HG03342 (cell line): ENCODE measurements at regions not wholly inside any gene's neighbourhood (a gene's known extent, or its start where the extent isn't known, plus 50 kb on each side); places are given as distances from the start of the nearest gene placed in this dataset.

Experiments
- ATAC-seq: cut with Tn5 transposase; IDR thresholded peaks from one replicate; pipeline ENCODE4 v1.9.1; 2021; ENCODE audit warnings: mild to moderate bottlenecking, moderate library complexity; ENCODE audit not compliant: unreplicated experiment

DNA sequence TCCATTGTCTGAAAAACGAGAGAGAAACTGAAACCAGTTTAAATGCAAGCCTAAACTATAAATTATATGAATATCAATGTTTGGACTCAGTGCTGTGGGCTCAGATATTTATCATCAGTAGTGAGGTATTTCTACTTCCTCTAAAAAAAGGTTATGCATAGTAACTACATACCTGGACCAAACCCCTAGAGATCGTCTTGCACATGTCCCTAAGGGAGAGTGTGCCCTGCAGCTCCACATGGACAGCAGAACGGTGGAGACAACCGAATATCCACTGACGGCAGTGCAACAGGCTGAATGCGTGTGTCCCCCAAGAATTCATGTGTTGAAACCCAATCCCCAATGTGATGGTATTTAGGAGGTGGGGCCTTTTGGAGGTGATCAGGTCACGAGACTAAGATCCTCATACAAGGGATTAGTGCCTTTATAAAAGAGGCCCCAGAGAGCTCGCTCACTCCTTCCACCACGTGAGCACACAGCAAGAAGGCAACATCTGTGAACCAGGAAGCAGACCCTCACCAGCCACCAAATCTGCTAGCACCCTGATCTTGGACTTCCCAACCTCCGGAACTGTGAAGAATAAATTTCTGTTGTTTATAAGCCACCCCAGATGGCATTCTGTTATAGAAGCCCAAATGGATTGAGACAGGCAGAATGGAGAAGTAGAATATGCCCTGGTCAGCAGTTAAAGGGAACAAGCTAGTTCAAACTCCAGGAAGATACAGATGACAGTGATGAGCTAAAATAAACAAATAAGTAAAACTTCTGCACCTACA lies 208.4 kb downstream of the ANAPC1 start:
- no peak for ATAC-seq

DNA sequence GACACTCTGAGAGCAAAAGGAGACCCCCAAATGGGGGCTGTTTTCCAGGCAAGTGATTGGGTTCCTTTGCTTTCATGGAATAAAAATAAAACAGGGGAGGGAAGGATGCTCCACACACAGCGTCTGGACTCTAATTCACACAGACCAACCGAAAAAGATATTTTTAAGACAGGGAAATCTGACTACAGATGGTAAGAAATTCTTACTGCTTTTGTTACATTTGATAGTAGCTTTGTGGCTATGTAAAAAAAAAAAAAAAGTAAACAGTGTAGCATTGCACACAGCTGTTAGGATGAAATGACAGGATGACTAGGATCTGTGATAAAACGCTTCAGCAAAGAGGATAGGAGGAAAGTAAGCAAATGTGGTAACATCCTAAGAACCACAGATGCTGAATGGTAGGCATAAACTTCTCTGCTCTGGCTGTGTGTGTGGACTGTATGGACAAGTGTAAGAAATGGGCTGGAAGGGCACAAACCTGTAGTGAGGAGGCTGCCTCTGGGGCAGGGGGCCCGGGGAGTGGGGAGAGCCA lies 207.6 kb downstream of the ANAPC1 start:
- ATAC-seq, result no peak

DNA sequence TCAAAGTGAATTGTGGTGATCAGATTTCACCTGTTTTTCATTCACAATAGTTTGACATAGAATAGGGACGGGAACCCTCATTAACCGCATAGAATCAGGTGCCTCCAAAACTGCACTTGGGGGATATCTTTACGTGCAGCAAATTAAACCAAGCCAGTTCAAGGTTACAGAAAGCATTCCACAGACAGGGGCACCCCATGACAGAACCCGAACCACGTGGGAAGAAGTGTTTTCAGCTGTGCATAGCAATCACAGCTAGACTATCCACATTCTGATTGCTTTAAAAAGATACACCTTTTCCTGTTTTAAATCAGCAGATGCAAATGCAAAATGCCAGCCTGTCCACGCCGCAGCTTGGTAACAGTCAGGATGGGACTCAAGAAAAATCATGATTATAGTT lies 205.8 kb downstream of the ANAPC1 start:
- ATAC-seq, result no peak

DNA sequence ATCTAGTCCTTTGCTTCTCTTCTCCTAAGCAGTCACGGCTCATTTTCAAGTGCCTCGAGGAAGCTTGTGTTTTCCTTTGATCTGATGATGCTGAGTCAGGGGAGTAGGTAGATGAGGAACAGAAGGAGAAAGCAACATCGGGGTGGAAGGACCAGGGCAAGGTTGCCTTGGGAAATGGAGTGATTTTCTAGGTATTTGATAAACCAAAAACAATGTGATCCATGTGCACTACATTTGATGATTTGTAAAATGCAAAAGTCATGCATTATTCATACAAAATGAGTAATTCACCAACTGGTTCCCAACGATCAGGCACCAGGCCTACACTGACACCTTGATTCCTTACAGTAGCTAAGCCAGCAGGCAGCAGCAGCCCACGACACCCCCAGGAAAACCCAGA lies 205.3 kb downstream of the ANAPC1 start:
- ATAC-seq, result no peak

DNA sequence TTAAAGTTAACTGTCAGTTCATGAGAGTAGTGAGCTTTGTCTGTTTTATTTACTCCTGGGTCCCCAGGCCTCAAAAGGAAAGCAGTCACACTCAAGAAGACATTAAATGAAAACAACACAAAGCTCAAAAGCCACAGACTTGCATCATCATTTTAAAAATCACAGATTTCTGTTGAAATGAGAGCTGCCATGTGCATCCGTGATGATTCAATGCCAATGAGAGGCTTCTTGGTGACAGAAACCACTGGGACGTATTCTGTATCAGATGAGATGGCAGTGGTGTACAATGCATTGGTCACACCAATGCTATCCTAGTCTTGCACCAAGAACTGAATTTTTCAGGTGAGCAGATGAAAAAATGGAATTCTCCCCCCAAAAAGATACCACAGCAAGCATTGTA lies 204.8 kb downstream of the ANAPC1 start:
- ATAC-seq, result no peak

DNA sequence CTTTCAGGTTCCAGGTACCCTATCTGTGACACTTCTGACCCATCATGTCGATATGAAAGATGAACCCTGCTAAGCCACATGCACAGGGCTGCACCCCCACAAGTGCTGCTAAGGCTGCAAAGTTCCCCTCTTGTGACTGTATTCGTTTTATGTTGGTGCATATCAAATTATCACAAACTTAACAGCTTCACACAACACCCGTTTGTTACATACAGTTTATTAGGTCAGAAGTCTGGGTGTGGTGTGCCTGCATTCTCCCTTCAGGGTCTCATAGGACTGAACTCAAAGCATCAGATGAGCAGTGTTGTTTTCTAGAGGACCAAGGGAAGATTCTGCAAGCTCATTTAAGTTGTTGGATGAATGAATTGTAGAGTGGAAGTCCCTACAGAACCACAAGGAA lies 199.4 kb downstream of the ANAPC1 start:
- no peak for ATAC-seq

DNA sequence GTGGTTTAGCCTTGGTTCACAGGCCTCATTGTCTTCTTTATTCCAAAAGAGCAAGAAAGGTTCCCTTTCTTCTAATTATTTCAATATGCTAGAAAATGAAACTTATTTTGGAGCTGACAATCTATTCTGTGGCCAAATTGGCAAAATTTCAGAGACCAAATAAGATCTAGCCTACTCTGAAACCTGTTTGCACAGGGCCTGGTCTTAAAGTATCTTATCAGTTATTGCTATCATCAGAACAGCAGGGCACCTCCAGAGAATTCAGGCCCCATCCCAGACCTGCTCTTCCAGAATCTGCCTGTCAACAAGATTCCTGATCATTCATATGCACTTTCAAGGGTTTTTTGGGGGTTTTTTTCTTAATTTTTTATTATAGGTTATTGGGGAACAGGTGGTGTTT lies 198.7 kb downstream of the ANAPC1 start:
- ATAC-seq, result no peak

DNA sequence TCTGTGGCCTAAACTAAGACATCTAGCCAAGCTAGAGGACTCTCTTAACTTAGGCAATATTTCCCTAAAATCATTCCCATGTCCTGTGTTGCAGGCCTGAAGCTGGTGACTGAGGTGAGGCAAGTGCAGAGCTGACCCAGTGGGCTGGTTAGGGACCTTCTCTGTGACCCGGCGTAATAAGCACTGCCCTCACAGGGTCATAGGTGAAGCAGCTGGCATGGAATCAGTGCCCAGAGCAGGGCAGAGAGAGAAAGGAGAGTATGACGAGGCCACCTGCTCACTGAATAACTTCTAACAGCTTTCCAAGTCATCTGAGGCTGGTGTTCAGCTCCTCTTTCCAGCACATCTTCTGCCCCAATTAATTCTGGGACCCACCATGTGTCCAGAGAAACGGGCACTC lies 197.0 kb downstream of the ANAPC1 start:
- no peak for ATAC-seq

DNA sequence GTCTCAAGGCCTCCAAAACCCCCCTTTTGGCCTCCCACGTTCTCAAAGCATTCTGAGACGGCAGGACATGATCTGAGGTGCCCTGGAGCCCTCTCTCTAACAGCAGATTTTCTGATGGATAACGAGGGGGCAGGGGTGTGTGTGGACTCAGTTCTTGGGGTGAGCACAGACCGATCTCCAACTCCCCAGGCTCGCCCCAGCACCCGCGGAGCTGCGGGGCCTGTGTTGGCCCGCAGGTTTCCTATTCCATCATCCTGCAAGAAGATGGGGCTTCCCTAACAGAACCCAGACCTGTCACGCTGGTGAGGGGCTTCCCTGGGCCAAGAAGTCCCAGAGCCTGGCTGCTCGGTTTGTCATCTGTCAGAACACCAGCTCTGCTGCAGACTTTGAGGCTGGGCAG lies 196.1 kb downstream of the ANAPC1 start:
- ATAC-seq, result no peak

DNA sequence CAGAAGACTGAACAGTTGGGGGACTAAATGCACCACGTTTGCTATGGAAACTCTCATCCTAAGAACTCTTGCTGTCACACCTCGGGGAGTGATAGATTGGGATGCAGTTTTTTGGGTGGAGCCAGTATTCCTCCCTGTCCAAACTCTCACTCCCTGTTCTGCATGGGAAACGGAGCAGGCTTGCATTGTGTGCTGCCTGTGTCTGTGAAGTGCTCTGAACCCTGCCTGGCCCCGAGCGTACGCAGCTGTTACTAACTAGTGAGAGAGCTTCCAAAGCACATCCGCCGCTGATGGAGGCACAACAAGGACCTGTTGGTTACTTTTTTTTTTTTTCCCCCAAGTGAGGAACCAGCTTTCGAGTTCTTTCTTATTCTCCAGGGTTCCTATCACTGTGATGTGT lies 195.5 kb downstream of the ANAPC1 start:
- ATAC-seq, result no peak

DNA sequence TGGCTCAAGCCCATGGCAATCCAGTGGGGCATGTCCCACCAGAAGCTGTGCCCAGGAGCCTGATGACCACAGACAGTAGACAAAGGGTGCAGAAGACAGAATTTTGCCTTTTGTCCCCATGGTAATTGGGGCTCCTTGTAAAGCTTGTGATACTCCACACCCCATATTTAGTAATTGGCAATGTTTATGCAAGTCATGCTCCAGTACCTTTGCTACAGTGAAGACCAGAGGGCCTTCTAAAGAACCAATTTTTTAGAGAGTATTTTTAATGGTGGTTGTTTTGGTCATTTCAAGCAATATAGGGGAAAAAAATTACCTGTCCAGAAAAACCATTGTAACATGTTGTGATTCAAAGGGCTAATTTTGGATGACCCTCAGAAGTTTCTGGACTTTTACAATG lies 194.8 kb downstream of the ANAPC1 start:
- ATAC-seq, result no peak

DNA sequence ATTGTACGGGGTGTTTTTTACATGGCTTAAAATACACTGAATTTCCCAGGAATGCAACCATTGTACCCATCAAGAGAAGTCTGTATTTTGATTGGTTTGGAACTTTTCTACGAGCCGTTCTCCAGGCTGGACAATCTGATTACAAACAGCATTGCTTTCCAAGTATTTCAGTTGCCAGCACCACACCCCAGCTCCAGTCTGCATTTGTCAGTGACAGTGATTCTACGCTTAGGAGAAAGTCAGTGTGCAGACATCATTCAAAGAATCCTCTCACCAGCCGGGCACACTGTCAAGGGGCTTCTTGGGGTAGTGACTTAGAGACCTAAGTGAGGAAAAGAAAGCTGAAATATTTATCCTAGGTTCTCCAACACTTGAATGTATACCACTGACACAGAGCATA lies 194.1 kb downstream of the ANAPC1 start:
- ATAC-seq, result no peak

DNA sequence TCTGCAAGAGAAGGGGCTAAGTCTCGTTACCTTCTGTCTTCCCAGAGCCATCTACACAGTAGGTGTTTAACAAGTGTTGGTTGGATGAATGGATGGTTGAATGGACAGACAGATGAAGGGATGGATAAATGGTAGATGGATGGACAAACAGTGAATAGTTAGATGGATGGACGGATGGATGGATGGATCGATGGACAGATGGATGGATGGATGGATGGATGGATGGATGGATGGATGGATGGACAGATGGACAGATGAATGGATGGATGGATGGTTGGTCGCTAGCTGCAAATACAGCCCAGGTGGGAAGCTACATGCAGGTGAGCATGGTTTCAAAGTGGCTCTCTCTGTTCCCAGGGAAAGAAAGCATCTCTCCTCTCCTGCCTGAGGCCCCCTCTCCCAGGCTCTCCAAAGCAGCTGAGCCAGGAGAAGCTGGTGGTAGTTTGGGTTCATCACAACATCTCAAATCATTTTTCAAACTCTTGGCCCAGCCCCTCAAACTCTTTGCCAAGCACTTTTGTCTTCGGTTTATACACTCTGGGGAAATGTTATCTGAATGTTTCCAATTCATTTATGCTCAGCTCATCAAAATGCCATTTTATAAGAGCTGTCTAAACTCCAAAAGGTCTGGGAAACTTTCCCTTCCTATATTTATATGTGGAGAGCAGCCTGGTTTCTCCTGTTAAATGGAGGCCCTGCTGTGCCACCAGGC lies 192.7 kb downstream of the ANAPC1 start:
- ATAC-seq, result no peak

DNA sequence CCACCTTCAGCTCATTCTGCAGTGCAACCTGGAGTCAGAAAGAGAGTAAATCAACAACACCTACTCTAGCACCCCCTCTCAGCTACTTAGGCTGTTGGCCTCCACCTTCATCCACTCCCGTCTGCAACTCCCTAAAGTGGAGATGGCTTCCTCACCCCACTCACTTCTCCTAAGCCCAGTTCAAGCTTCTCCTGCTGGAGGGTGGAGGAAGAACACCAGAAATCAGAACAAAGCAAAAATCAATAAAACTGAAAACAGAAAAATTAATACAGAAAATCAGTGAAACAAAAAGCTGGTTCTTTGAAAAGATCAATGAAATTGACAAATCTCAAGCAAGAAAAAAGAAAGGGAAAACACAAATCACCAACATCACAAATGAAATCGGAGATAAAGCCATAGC lies 191.7 kb downstream of the ANAPC1 start:
- ATAC-seq, result no peak

DNA sequence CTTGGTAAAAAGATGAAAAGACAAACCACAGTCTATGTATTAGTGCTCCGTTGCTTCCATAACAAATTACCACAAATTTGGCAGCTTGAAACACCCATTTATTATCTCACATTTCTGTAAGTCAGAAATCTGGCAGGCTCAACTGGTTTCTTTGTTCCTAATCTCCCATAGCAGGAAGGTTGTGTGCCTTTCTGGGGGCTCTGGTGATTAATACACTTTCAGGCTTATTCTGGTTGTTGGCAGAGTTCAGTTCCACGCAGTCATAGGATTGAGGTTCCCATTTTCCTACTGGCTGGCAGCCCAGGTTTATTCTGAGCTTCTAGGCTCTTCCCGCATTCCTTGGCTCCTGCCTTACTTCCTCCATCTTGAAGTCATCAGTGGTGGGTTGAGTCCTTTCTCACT lies 189.3 kb downstream of the ANAPC1 start:
- ATAC-seq, result no peak

DNA sequence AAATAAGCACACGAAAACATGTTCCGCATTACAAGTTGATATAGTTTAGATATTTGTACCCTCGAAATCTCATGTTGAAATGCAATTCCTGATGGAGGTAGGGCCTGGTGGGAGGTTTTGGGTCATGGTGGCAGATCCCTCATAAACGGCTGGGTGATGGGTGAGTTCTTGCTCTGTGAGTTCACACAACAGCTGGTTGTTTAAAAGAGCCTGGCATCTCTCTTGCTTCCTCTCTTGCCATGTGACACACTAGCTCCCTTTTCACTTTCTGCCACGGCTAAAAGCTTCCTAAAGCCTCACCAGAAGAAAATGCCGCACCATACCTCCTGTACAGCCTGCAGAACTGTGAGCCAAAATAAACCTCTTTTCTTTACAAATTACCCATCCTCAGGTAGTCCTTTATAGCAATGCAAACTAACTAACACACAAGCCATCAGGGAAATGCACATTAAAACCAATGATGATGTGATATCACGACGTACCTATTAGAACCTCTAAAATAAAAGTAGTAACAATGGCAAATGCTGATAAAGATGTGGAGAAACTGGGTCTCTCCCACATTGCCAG lies 188.5 kb downstream of the ANAPC1 start:
- ATAC-seq, result no peak

DNA sequence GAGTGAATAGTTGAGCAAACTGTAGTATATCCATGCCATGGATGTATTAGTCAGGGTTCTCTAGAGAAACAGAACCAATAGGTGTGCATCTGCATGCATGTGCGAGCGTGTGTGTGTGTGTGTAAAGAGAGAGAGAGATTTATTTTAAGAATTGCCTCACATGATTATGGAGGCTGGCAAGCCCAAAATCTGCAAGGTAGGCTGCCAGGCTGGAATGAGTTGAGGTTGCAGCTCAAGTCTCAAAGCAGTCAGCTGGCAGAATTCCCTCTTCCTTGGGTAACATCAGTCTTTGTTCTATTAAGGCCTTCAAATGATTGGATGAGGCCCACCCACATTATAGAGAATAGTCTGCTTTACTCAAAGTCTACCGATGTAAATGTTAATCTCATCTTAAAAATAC lies 187.8 kb downstream of the ANAPC1 start:
- no peak for ATAC-seq

DNA sequence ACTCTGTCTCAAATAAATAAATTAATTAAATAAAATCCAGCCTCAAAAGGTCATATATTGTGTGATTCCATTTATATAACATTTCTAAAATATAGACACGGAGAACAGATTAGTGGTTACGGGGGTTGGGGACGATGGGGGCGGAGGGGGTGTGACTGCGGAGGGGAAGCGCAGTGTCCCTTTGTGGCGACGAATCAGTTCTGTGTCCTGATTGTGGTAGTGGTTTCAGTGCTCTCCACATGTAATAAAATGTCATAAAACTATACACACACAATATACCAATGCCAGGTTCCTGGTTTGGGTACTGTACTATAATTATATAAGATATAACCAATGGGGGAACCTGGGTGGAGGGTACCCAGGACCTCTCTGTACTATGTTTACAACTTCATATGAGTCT lies 186.4 kb downstream of the ANAPC1 start:
- no peak for ATAC-seq

DNA sequence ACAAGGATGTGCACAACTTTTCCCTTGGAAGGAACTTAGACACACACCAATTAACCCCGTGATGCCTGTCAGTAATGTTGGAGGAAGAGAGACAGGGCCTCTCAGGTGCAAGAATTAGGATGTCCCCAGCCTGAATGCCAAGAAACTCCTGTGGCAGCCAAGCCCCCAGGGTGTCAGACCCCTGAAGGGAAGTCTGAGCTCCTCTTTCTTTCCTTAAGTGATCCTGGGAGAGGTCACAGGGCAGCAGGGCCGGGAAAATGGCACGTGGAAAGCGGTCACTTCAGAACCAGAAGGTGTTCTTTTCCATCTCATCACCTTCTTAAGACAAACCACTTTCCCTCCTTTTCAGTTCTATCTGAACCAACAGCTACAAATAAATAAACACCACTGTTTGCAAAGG lies 185.9 kb downstream of the ANAPC1 start:
- no peak for ATAC-seq

DNA sequence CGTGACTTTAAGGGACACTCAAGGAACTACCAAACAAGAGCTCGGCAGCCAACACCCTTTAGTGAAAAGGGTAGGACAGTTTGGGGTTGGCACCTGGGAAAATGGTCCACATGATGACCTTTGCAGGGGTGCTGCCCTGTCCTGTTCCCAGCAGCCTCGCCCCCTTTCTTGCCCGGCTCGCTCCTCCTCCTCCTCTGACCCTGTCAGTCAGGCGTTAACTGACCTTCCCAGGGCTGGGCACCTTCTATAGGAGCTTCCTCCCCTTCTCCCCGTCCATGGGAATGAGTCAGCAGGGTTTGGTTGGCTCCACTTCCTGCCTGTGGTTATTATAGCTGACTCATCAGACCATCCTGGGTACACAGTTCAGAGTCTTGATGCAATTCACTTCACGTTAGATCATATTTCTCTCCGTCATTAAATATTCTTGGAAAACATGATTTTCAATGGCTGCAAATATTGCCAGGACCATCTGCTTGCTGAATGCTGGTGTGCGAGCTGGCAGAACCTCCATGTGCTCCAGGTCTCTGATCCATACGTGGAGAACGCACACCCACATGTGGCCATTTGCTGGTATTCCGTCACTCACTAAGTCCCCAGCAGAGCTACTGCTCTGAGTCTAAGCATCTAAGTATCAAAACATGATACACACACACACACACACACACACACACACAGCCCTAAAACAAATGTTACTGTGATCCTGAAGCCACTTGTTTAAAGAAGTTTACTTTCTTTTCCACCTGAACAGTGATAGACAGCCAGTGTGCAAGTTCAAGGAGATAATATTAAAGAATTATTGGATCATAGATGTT lies 185.0 kb downstream of the ANAPC1 start:
- no peak for ATAC-seq

DNA sequence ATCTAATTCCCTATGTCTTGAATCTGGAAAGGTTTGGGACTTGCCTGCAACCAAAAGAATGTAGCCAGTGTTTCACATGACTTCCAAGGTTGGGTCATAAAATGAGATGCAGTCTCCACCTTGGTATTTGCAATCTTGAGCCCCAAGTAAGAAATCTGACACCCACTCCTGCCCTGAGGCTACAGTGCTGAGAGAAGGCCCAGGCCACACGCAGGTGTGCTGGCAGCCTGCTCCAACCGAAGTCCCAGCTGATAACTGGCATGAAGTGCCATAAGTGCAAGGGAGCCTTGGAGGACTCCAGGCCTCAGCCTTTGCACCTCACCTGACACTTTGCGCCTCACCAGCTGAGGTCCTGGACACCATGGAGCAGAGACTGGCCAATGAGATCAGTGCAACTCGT lies 182.7 kb downstream of the ANAPC1 start:
- ATAC-seq, result no peak
